GM18861 (cell line): ENCODE measurements at regions not wholly inside any gene's neighbourhood (a gene's known extent, or its start where the extent isn't known, plus 50 kb on each side); places are given as distances from the start of the nearest gene placed in this dataset.

Experiments used
- ATAC-seq: cut with Tn5 transposase; IDR thresholded peaks from one replicate; pipeline ENCODE4 v1.9.1; 2021; ENCODE audit not compliant: unreplicated experiment

- no peak for ATAC-seq
Observed at GRCh38 chr20:16944745-16945144, 196.6 kb downstream of the OTOR start.

GRCh38 chr20:16945619-16946018 is 197.5 kb downstream of the OTOR start:
- no peak for ATAC-seq

- no peak for ATAC-seq
Observed at GRCh38 chr20:16946097-16946496, 197.9 kb downstream of the OTOR start.

- no peak for ATAC-seq
Observed at GRCh38 chr20:16947479-16947878, 199.3 kb downstream of the OTOR start.

- no peak for ATAC-seq
Observed at GRCh38 chr20:16951876-16952275, 203.7 kb downstream of the OTOR start.

- ATAC-seq = no peak
Observed at GRCh38 chr20:16952965-16953364, 204.8 kb downstream of the OTOR start.

- no peak for ATAC-seq
Observed at GRCh38 chr20:16953858-16954257, 205.7 kb downstream of the OTOR start.

- no peak for ATAC-seq
Observed at GRCh38 chr20:16955462-16955861, 207.3 kb downstream of the OTOR start.

- no peak for ATAC-seq
Observed at GRCh38 chr20:16955971-16956370, 207.8 kb downstream of the OTOR start.

GRCh38 chr20:16965401-16965800 is 217.2 kb downstream of the OTOR start:
- no peak for ATAC-seq

GRCh38 chr20:16966276-16966880 is 218.2 kb downstream of the OTOR start:
- no peak for ATAC-seq

- no peak for ATAC-seq
Observed at GRCh38 chr20:16968099-16968498, 219.9 kb downstream of the OTOR start.

GRCh38 chr20:16970776-16971175 is 222.6 kb downstream of the OTOR start:
- ATAC-seq = no peak

GRCh38 chr20:16974080-16974854 is 226.1 kb downstream of the OTOR start:
- ATAC-seq = no peak

GRCh38 chr20:16974855-16975162 is 226.7 kb downstream of the OTOR start:
- ATAC-seq = no peak

GRCh38 chr20:16975682-16976081 is 227.5 kb downstream of the OTOR start:
- no peak for ATAC-seq

- ATAC-seq = no peak
Observed at GRCh38 chr20:16978497-16978896, 230.3 kb downstream of the OTOR start.

GRCh38 chr20:16982091-16982726 is 234.1 kb downstream of the OTOR start:
- ATAC-seq = no peak

GRCh38 chr20:16984481-16984880 is 236.3 kb downstream of the OTOR start:
- ATAC-seq = no peak

- no peak for ATAC-seq
Observed at GRCh38 chr20:17003170-17003870, 223.5 kb upstream of the PCSK2 start.

GRCh38 chr20:17010181-17010580 is 216.7 kb upstream of the PCSK2 start:
- no peak for ATAC-seq
